Central memory CD4-positive, alpha-beta T cell (primary cell): ENCODE measurements at regions not wholly inside any gene's neighbourhood (a gene's known extent, or its start where the extent isn't known, plus 50 kb on each side); places are given as distances from the start of the nearest gene placed in this dataset.

Source experiments
- DNase-seq: peaks from one replicate; pipeline ENCODE4 v3.0.0; 2022

DNA sequence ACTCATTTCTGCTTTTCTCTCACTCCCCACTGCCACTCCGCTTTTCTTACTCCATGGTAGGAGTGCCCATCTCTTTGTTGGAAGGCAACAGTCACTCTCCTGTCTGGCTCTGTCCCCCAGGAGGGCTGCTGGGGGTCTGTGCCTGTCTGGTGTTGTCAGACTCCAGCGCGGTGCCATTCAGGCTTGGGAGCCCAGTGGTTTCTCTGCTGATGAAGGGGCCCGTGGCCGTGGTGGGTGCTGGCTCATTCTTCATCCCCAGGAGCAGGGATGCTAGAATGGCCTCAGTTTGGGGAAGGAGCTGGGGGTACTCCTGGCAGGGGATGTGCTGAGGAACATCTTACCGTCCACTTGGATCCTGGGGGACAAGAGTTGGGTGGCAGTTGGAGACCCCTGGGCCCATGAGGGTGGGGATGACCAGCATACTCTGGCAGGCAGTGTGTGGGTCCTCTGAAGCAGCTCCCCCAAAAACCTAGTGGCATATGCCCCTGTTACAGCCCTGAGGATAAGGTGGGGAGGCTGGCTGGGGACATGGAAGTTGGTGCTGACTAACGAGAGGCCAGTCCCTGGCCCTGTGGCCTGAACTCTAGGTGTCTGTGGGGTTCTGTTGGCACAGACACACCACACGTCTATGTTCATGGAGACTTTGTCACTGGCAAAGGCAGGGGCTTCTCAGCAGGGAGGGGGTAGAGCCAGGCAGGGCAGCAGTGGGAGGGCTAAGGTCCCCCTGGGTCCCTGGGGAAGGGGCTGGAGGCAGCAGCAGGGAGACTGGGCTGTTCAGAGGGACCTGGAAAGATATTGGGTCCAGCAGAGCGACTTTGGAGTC, 102.8 kb upstream of the RET start:
- DNase-seq = no peak

DNA sequence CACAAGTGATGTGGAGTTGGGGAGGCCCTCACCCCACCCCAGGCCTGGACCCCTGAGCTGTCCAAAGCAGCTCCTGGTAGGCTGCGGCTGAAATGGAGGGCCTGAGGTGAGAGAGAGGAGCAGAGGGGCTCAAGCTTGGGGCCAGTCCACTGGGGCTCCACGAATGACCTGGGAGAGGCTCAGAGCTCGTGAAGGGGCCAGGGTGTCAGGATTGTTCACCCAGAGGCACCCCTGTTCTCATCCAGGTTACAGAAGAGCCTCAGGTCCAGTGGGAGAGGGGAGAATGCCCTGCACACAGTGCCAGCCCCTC, 102.2 kb upstream of the RET start:
- no peak for DNase-seq

DNA sequence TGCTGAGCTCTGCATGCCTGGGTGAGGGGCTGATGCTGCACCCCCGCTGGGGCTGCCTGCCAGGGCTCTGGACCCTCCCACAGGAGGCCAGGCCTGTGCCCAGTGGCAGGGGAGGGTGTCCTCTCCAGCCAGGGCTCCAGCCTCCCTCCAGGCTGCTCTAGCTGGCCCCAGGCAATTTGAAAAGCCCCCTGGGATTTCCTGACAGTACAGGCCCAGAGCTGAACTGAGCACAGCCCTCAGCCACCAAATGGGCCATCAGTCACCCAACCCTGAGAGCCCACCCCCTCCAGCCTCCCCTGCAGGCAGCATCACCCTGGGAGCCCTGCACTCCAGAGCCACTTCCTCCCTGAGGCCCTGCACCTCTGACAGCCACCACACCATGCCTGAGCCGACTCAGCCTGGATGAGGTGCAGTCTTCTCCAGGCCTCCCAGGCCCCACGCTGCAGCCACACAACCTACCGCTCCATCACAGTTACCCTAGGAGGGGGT, 101.8 kb upstream of the RET start:
- DNase-seq = no peak

DNA sequence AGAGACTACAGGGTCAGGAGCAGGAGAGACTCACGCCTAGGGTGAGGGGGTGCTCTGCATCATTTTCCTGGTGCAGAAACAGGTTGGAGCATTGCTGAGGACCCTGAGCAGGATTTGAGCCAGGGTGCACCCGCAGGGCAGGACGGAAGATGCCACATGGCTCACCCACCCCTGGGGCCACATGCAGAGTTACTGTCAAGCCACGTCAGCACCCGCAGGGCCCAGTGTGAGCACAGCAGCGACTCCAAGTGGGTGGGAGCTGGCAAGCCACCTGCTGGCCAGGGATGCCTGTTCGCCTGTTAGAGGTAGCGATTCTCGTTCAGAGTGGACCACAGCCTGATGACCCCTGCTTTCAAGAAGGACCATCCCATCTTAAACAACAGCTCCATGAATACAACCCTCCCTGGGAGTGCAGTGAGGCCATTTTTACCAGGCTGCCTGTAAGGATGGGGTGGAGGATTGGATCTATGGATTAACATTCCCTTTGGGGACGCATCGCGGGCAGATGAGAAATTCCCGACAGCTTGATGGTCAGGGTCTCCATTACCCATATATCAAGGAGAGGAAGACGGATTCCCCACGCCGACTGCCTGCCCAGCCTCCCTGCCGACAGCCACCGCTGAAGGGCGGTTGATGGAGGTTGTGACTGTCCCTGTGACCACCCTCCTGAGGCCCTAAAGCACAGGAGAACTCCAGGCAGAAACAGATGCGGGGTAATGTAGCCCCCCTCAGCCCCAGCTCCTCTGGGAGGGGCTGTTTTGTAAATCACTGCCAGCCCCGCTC, 101.1 kb upstream of the RET start:
- DNase-seq = no peak

DNA sequence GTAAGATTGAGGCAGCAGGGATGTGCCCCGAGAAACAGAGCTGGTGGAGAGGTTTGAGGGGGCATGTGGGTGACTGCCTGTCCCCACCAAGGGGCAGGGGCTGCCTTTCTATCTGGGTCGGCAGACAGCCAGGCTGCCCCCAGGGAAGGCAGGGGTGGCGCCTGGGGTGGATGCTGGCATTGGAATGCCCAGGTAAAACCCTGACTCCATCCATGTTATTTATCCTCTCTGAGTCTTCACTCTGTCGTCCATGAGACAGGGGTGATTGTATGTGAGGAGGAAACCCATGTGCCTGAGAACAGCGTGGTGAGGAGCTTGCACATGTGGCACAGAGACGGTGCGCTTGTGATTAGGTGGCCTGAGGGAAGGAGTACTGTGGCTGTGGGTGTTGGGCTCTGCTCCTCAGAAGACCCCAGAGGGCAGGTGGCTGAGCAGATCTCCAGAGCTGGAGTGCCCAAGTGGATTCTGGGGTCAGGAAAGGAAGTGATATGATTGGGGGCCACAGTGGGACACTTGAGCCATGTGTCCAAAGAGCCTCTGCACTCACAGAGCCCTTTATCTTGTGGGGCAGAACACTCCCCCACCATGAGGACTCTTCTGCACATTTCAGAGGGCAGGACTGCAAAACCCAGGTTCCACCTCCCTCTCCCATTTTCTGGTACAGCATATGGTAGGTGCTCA, 100.4 kb upstream of the RET start:
- no peak for DNase-seq

DNA sequence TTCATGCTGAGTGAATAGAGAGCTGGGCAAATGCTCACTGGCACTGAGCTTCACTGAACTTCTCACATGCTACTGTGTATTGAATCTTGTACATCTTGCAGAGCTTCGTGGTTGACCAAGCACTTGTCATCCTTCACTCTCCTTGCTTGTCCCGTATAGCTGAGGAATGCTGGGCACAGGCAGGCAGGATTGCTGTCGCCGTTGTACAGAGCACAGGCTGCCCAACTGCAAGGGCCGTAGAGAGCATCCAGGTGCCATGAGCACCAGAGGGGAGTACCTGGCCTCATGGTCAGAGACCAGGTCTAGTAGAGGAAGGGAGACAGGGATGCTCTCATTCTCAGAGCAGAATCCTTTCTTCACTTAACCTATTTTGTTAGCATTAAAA, 99.8 kb upstream of the RET start:
- DNase-seq = no peak

DNA sequence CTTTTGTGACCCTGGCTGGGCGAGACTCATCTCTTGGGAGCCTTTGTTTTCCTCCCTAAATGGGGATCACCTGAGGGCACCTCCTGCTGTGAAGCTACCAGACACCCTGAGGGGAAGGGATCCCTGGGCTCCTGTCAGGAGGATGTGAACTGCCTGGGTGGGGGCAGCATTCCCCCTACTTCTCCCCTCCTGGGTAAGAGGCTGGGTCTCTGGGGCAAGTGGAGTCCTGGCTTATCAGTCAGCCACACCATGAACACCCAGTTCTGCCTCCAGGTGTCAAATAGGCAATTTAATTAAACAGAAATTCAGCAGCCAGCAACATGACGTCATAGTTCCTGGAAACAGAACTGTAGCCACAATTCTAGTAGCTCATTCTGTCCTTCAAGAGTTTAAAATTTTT, 97.7 kb upstream of the RET start:
- no peak for DNase-seq

DNA sequence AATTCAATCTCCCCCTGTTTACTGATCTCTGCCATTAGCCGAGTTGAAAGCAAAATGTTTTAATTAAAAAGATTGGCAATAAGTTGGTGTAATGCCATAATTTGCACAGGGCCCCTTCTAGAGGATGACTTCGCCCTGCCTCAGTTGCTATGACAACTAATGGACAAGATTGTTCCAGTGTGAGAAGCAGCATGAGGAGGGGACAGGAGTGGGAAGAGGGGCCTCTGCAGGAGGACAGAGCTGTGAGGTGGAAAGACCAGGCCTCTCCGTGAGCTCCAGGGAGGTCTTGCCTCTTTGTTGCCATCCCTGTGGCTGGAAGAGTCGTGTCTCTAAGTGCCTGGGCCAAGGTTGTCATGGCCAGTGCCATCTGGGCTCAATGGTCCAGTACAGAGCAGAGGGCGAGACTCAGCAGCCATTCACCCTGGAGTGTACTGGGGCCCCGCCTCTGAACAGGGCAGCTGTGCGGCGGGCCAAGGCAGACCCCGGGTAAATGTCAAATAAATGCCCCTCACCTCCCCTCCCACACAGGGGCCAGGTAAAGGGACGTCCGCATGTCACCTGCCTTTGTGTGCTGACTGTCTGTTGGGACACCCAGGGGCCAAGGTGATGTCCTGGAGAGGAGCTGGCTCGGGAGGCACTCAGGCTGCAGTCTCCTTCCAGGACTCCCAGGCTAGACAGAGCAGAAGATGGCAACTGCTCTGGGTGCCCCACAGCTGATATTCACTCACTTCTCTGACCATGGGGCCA, 97.0 kb upstream of the RET start:
- no peak for DNase-seq

DNA sequence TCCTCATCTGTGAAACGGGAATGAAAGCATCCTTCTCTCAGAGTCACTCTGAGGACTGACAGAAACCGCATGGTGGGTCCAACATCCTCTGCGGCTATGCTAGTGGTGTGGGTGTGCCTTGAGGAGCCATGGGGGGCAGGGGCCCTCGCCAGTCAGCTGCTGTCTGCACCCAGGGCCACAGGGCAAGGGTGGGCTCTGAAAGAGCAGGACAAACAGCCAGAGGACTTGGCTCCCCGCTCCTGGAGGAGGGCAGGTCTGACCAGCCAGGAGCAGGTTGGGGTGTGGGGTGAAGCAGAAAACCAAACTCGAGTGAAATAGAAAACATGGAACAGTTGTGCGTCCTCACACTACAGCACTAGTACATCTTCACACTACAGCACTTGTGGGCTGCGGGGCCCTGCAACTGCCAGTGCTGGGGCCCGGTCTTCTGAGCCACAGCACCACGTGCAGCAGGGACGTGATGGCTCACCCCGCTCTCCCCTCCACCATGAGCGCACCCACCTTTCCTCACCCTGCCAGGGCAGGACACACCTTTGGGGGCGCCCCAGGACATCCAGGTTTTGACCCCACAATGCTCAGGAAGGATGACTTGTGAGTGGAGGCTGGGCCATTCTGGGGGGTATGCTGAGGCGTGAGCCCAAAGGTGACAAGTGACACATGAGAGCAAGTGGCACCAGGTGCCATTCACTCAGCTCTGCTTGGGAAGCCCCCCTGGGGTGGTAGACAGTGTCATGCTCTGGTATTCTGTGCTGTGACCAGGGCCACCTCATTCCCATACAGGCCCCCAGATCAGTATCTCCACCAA, 96.1 kb upstream of the RET start:
- DNase-seq = no peak

DNA sequence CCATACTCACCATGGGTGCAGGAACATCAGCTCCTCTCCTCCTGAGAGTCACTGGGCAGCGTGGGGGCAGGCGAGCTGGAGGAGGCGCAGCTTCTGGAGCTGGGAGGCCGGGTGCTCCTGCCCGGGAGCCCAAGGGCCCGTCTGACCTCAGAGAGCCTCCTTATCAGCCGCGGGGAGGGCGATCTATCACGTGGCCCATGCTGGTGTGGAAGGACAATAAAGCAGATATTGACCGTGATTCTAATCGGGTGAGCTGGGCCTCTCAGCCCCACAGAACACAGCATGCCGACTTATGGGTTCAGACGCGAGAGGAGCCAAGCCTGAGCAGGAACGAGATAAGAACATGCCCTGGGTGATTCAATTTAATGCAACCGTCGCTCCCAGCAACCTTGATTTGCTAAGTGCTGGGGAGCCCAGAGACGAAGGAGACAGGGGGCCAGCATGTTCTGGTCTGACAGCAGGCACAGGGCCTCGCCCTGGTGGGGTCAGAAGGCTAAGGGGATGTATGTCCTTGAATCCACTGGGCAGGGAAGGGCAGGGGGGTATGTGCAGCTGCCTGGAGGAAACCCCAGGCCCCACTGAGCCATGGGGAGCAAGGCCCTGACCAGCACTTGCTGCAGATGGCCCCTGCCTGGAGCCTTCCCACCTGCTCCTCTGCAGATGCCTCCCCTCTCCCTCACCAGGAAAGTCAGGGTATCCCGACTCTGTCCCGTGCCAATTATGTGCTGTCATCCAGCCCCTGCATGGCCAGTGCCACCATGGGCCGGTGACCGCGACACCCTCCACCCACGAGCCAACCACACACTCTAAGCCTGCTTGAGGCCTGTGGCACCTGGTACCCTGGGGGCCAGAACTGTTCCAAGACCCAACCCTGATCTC, 95.3 kb upstream of the RET start:
- no peak for DNase-seq

DNA sequence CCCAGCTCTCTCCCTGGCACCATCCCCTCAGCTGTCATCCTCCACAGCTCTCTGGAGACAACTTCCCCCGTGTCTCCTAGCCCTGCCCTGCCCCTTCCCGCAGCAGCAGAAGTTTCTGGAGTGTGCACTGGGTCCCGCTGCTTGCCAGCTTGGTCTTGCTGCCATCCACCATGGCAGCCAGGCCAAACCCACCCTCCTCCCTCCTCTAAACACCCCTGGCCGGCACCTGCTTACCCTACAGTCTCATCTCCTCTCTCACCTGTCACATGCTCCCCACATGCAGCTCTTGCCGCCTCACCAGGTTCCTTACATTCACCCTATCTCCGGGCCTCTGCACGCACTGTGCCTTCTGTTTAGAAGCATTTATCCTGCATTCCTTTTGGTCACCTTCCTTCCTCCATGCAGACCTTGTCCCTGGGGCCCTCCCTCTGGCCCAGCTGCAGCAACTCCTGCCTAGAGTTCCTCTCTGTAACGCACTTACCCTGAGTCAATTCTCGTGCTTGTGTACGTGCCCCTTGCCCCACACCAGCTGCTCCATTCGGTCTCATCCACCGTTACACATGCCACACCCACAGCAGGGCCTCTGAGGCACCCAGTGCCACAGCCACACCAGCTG, 93.9 kb upstream of the RET start:
- no peak for DNase-seq

DNA sequence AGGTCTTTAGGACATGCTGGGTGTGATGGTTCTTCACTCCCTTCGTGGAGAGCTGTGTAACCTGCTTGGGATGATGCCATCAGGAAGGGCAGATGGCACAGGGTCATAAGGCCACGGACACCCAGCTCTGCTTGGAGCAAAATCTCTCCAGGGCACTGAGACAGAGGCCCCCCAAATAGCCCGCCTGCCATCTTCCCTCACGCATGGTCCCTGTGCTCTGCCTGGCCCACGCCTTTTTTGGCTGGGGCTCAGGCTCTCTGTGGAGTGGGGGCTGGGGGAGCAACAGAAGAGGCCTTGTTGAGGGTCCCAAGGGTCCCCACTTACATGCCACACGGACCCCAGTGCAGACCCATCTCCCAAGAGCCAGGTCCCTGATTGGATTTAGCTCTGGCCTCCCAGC, 93.3 kb upstream of the RET start:
- no peak for DNase-seq

DNA sequence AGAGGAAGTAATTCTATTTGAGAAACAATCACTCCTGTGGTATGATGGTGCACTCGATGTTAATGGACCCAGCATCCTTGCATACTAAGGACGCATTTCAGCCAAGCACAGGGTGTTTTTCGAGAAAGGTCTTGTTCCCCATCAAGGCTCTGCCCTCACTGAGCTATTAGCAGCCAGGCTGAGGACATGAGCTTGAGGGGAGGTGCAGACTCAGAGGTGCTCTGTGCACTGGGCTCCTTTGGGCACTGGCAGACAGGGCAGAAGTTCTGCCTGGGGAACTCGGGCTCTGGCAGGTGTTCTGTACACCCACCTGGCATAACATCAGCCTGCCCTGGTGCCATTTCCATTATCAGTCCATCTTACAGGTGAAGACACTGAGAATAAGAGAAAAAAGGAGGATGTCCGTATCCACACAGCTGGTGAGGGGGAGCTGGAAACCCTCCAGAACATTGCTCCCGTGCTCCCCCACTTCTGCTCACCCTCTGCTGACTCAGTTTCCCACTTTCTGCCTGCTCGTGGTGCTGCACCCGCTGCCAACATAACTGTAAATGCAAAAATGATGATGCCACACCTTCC, 92.7 kb upstream of the RET start:
- no peak for DNase-seq

DNA sequence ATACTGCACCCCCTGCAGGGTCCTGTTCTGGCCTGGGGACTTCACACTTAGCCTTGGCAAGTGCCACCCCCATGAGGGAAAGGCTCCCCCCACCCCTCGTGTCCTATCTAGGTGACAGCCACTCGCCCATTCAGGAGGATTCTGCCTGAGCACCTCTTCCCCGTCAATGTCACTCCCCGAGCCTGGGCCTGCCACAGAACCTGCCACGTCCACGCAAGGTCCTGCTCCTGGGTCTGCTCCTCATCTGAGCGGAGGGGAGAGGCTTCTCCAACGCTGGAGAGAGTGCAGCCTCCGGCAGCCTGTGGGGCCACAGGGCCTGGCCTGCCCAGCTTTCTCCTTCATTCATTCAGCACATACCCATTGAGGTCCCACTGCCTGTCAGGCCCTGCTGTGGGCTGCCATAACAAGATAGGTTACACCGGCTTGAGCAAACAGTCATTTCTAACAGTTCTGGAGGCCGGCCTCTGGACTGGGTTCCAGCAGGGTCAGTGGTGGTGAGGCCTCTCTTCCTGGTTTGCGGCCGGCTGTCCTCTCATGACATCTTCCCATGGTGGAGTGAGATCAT, 92.0 kb upstream of the RET start:
- DNase-seq = no peak

DNA sequence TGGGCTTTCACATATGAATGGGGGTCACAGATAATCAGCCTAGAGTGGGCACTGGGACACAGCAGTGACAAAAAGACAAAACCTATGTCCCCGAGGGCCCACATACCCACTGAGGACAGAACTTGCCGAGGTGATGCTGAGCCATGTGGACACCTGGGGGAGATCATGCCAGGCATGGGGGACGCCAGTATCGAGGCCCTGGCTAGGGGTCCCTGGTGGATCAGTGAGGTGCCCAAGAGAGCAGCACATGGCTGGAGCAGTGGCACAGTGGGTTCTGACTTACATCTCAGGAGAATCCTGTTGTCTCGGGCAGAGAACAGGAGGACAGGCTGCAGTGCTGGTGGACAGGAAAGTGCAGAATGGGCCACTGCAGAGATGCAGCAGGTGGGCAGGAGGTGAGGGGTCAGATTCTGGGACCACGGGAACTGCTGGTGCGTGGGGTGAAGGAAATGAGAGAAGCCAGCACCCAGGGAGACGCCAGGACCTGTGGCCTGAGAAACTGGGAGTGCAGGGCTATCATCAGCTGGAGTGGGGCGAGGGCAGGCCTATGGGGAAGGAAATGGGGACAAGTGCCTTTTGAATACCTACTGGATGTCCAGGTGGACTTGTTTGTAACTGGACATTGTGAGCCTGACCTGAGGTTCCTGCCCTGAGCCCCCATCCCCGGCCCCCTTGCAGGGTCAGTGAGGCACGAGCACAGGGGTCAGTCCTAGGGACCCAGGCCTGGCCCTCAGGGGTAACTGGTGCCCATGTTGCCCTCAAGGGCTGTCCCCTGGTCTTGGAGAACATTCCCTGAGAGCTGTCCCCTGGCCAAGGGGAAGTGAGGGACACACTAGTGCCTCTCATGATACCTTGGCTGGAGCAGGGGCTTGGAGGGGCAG, 91.2 kb upstream of the RET start:
- no peak for DNase-seq

DNA sequence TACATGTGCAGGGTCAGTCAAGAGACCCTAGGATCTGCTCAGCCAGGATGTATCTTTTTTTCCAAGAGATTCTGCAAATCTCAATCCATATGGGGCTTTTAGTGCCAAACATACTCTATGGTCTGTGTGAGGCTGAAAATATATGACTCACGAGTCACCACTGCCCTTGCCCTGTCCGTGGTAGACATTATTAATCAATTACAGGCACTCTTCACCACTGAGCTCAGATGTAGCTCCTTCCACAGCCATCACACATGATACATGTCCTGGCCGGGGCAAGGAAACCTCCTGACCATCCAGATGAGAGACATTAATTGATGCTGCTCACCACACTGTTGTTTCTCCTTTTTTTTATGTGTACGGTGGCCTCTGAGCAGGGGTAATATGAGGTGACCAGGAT, 90.2 kb upstream of the RET start:
- DNase-seq = no peak

DNA sequence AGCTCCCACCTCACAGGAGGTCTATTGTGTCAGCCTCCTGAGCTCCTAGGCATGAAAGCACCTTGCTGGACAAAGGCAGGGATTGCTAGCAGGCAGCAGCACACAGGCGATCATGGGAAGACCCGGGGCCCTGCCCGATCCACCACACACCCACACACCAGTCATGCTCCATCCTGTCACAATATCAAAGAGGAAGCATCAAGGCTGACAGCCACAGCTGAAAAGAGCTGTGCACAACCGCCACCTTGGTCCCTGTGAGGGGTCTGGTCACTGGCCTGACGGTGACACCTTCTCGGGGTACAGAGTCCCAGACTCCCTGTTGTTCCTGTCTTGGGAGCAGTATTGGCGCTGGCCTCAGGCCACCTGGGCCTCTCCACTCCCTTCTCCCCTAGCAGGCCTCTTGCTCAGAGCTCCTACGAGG, 89.7 kb upstream of the RET start:
- DNase-seq = no peak

DNA sequence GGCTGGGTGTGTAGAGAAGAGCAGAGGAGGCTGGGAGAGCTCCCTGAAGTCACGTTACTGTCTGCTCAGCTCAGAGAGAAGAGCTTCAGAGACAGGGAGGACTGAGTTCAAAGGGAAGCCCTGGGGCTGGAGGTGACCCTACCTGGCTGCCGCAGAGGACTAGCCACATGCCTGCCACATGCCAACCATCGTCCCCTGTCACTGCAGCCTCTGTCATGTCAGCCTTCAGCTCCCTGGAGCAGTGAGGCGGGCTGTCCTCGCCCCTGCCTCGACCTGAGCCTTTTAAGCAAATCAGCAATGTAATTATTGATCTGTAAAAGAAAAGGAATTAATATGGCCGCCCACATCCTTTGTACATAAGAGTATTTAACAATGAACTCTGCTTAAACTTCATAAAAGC, 89.3 kb upstream of the RET start:
- DNase-seq = no peak

DNA sequence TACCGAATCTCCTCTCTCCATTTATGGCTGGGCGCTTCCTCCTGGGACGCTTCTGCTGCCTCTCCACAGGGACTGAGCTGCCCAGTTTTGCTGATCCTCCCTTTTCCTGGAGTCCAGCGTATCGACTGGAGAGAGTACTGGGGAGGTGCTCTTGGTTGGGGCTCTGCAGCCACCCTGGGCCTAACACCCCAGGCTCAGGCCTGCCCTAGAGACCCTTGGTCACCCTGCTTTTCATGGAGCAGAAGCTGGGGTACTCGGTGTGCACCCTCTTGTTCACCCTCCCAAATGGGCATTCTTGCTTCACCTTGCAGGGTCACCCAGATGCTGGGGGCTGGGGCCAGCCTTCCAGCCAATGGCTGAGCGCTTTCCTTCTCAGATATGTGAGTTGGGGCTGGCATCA, 88.8 kb upstream of the RET start:
- no peak for DNase-seq
